WTC11 (cell line): ENCODE measurements at regions not wholly inside any gene's neighbourhood (a gene's known extent, or its start where the extent isn't known, plus 50 kb on each side); places are given as distances from the start of the nearest gene placed in this dataset.

Experiments used
- ATAC-seq: fragments of 200-7000 bp; cut with Tn5 transposase; 2 replicates; pipeline ENCODE4 v1.10.0; 2021; ENCODE audit warnings: mild to moderate bottlenecking, moderate library complexity
- CTCF ChIA-PET: fragments of 300-600 bp; sonication (Branson Sonifier 250); formaldehyde crosslinking; loops from one replicate; lab custom pipeline; 2021; ENCODE audit warnings: antibody characterized with exemption; lab: Charles Lee
- POLR2A ChIA-PET: fragments of 350-600 bp; sonication (Branson Sonifier 250); formaldehyde crosslinking; loops from one replicate; lab custom pipeline; 2021; ENCODE audit warnings: antibody characterized with exemption; lab: Charles Lee
- DNase-seq: peaks from one replicate; pipeline ENCODE4 v3.0.0; 2021; ENCODE audit warnings: low spot score
- H3K27ac Mint-ChIP-seq: 2 replicates; pipeline ENCODE4 v1.8.0; 2021; ENCODE audit warnings: mixed read lengths
- H3K27me3 Mint-ChIP-seq: 2 replicates; pipeline ENCODE4 v1.8.0; 2021; ENCODE audit warnings: low read depth, mild to moderate bottlenecking, moderate library complexity, mixed read lengths
- H3K36me3 Mint-ChIP-seq: 2 replicates; pipeline ENCODE4 v1.8.0; 2021; ENCODE audit warnings: mixed read lengths
- H3K4me1 Mint-ChIP-seq: 2 replicates; pipeline ENCODE4 v1.8.0; 2022; ENCODE audit warnings: mixed read lengths
- H3K4me3 Mint-ChIP-seq: 2 replicates; pipeline ENCODE4 v1.8.0; 2021; ENCODE audit warnings: mild to moderate bottlenecking, moderate library complexity, mixed read lengths
- H3K9me3 Mint-ChIP-seq: 2 replicates; pipeline ENCODE4 v1.8.0; 2021; ENCODE audit warnings: mixed read lengths
- AFF4 ChIP-seq: sonication (generic); formaldehyde crosslinking; IDR thresholded peaks from 2 replicates; pipeline ENCODE4 v1.8.1; 2023; ENCODE audit warnings: mild to moderate bottlenecking, missing genetic modification reagents, borderline replicate concordance
- ATF3 ChIP-seq: sonication (generic); formaldehyde crosslinking; conservative IDR thresholded peaks from 2 replicates; pipeline ENCODE4 v1.8.1; 2022; ENCODE audit warnings: mild to moderate bottlenecking, missing genetic modification reagents
- ATF6 ChIP-seq: sonication (generic); formaldehyde crosslinking; IDR thresholded peaks from 2 replicates; pipeline ENCODE4 v1.8.1; 2023; ENCODE audit warnings: mild to moderate bottlenecking, missing genetic modification reagents
- E2F5 ChIP-seq: sonication (generic); formaldehyde crosslinking; IDR thresholded peaks from 2 replicates; pipeline ENCODE4 v1.8.1; 2022; ENCODE audit warnings: mild to moderate bottlenecking, moderate library complexity, missing genetic modification reagents
- ELF4 ChIP-seq: sonication (generic); formaldehyde crosslinking; IDR thresholded peaks from 2 replicates; pipeline ENCODE4 v1.8.1; 2022; ENCODE audit warnings: low read depth, mild to moderate bottlenecking, moderate library complexity, missing genetic modification reagents
- FOXK1 ChIP-seq: sonication (generic); formaldehyde crosslinking; IDR thresholded peaks from 2 replicates; pipeline ENCODE4 v1.8.0; 2022; ENCODE audit warnings: mild to moderate bottlenecking, moderate library complexity, missing genetic modification reagents
- JUN ChIP-seq: sonication (generic); formaldehyde crosslinking; IDR thresholded peaks from 2 replicates; pipeline ENCODE4 v1.8.0; 2023; ENCODE audit warnings: mild to moderate bottlenecking, missing genetic modification reagents
- KAT7 ChIP-seq: sonication (generic); formaldehyde crosslinking; IDR thresholded peaks from 2 replicates; pipeline ENCODE4 v1.8.1; 2023; ENCODE audit warnings: missing genetic modification reagents, mild to moderate bottlenecking, borderline replicate concordance
- NFATC4 ChIP-seq: fragments of 250-450 bp; sonication (Bioruptor Pico); IDR thresholded peaks from 2 replicates; pipeline ENCODE4 v1.9.0; 2021; ENCODE audit warnings: mild to moderate bottlenecking
- OVOL2 ChIP-seq: fragments of 250-450 bp; sonication (Bioruptor Pico); IDR thresholded peaks from 2 replicates; pipeline ENCODE4 v1.9.0; 2021; ENCODE audit warnings: mild to moderate bottlenecking, borderline replicate concordance
- SMAD4 ChIP-seq: sonication (generic); formaldehyde crosslinking; IDR thresholded peaks from 2 replicates; pipeline ENCODE4 v1.8.0; 2022; ENCODE audit warnings: mild to moderate bottlenecking, missing genetic modification reagents
- TCF7 ChIP-seq: sonication (generic); formaldehyde crosslinking; IDR thresholded peaks from 2 replicates; pipeline ENCODE4 v1.8.0; 2022; ENCODE audit warnings: mild to moderate bottlenecking, low read depth, missing genetic modification reagents, moderate library complexity
- ZMAT4 ChIP-seq: fragments of 250-450 bp; sonication (Bioruptor Pico); IDR thresholded peaks from 2 replicates; pipeline ENCODE4 v1.9.0; 2021; ENCODE audit warnings: mild to moderate bottlenecking
- ZNF281 ChIP-seq: sonication (generic); formaldehyde crosslinking; IDR thresholded peaks from 2 replicates; pipeline ENCODE4 v1.8.0; 2023; ENCODE audit warnings: mild to moderate bottlenecking, missing genetic modification reagents
- ZSCAN18 ChIP-seq: fragments of 250-450 bp; sonication (Bioruptor Pico); IDR thresholded peaks from 2 replicates; pipeline ENCODE4 v2.1.2; 2022; ENCODE audit warnings: mild to moderate bottlenecking, moderate library complexity

- no peak for TF ChIP-seq TCF7 (CRISPR knock-in tag)
- no peak for TF ChIP-seq ZMAT4 (CRISPR knock-in tag)
- TF ChIP-seq AFF4 (CRISPR knock-in tag): no peak
- TF ChIP-seq NFATC4 (CRISPR knock-in tag): no peak
- TF ChIP-seq, all 79 proteins: peak for 0
These were observed 395.3 kb upstream of the CPEB2 start (continued) for GRCh38 chr4:14607001-14607400.

GRCh38 chr4:14607578-14607977, 394.7 kb upstream of the CPEB2 start:
- ChIA-PET POLR2A (no interaction called here), CTCF (interaction anchor here (1.3 kb wide), 1 partner anchor 11 kb away, joined by 3 read pairs; no protein-coding TSS in a partner anchor)
- Mint-ChIP-seq H3K27ac (no peak overlapping the region), H3K36me3 (no peaks in the 10 kb centered on the region), H3K9me3 (peaks cover 15% of the 10 kb centered on the region), H3K27me3 (no peaks in the 10 kb centered on the region), H3K4me3 (no peak overlapping the region)
- no peak for ATAC-seq
- TF ChIP-seq ZNF281 (CRISPR knock-in tag) (no peak), OVOL2 (no peak)
- TF ChIP-seq, all 79 proteins: peak for 0
- no peak for DNase-seq
- no peaks in the 10 kb centered on the region; the same call in 1 of the 2 replicates for H3K4me1 Mint-ChIP-seq

- no peak for TF ChIP-seq E2F5 (CRISPR knock-in tag)
- no peak for TF ChIP-seq ZSCAN18 (CRISPR knock-in tag)
- TF ChIP-seq TCF7 (CRISPR knock-in tag): no peak
- TF ChIP-seq SMAD4: no peak
- TF ChIP-seq ATF3: no peak
- no peak for TF ChIP-seq FOXK1 (CRISPR knock-in tag)
- TF ChIP-seq ELF4 (CRISPR knock-in tag): no peak
- TF ChIP-seq KAT7: no peak
- no peak for TF ChIP-seq JUN
- no peak for TF ChIP-seq ATF6 (CRISPR knock-in tag)
- Mint-ChIP-seq H3K9me3 (peaks cover 16% of the 10 kb centered on the region), H3K27ac (no peak overlapping the region), H3K4me1 (no peaks in the 10 kb centered on the region), H3K4me3 (no peak overlapping the region), H3K27me3 (no peaks in the 10 kb centered on the region), H3K36me3 (no peaks in the 10 kb centered on the region)
- ATAC-seq (no peak), DNase-seq (no peak)
- POLR2A ChIA-PET: no interaction called here
- CTCF ChIA-PET: no interaction called here
These were observed 393.7 kb upstream of the CPEB2 start for GRCh38 chr4:14608630-14609029.
